HFF-Myc (cell line): ENCODE measurements at regions not wholly inside any gene's neighbourhood (a gene's known extent, or its start where the extent isn't known, plus 50 kb on each side); places are given as distances from the start of the nearest gene placed in this dataset.

Source experiments
- DNase-seq: peaks from one replicate; pipeline ENCODE4 v3.0.0-alpha.2; 2011; ENCODE audit warnings: low read depth; ENCODE audit errors: extremely low read depth
- H3K4me3 ChIP-seq: replicated peaks from 2 replicates; pipeline ENCODE4 v1.5.1; 2011; ENCODE audit warnings: low read depth, mild to moderate bottlenecking, control low read depth, low read length
- CTCF ChIP-seq: IDR thresholded peaks from 2 replicates; pipeline ENCODE4 v1.5.1; 2012; ENCODE audit warnings: mild to moderate bottlenecking, low read depth, low read length, control low read depth; ENCODE audit errors: missing control alignments

GRCh38 chr2:2985020-2985419 lies 392.6 kb downstream of the EIPR1 start:
- TF ChIP-seq CTCF: no peak
- DNase-seq: no peak
- H3K4me3 ChIP-seq: no peak overlapping the region

GRCh38 chr2:2981000-2981399 lies 396.6 kb downstream of the EIPR1 start:
- no peak overlapping the region for H3K4me3 ChIP-seq
- TF ChIP-seq CTCF: no peak
- no peak for DNase-seq

GRCh38 chr2:2974982-2975381 lies 402.6 kb downstream of the EIPR1 start:
- H3K4me3 ChIP-seq: no peak overlapping the region
- TF ChIP-seq CTCF: no peak
- no peak for DNase-seq

- no peak for TF ChIP-seq CTCF
- no peak for DNase-seq
- no peak overlapping the region for H3K4me3 ChIP-seq
Observed at GRCh38 chr2:2960441-2961133, 417.0 kb downstream of the EIPR1 start.

- no peak overlapping the region for H3K4me3 ChIP-seq
- DNase-seq: no peak
- TF ChIP-seq CTCF: no peak
Observed at GRCh38 chr2:2950403-2950952, 427.1 kb downstream of the EIPR1 start.

GRCh38 chr2:2947406-2947805 lies 430.2 kb downstream of the EIPR1 start:
- no peak for DNase-seq
- TF ChIP-seq CTCF: no peak
- H3K4me3 ChIP-seq: no peak overlapping the region

- DNase-seq: no peak
- no peak for TF ChIP-seq CTCF
- H3K4me3 ChIP-seq: no peak overlapping the region
Observed at GRCh38 chr2:2942906-2943305, 434.7 kb downstream of the EIPR1 start.
